ENCODE measurements at regions not wholly inside any gene's neighbourhood (a gene's known extent, or its start where the extent isn't known, plus 50 kb on each side); places are given as distances from the start of the nearest gene placed in this dataset.

GRCh38 chr1:113266788-113267187 is 123.5 kb upstream of the MAGI3 start:
- TF ChIP-seq CTCF (IDR thresholded peaks at IDR 0.05) (no peak), POLR2AphosphoS5 (IDR thresholded peaks at IDR 0.05) (no peak), POLR2A (IDR thresholded peaks at IDR 0.05) (no peak)

Data from upper lobe of left lung (tissue), 4 donors.